GM12864 (cell line): ENCODE measurements at regions not wholly inside any gene's neighbourhood (a gene's known extent, or its start where the extent isn't known, plus 50 kb on each side); places are given as distances from the start of the nearest gene placed in this dataset.

ENCODE experiments used
- DNase-seq: peaks from one replicate; pipeline ENCODE4 v3.0.0-alpha.2; 2011; ENCODE audit warnings: low read depth
- H3K4me3 ChIP-seq: 2 replicates; pipeline ENCODE4 v1.5.1; 2011; ENCODE audit warnings: mild to moderate bottlenecking, low read depth, low read length, control low read depth
- TF ChIP-seq, protein P1 (sequence below): IDR thresholded peaks from 2 replicates; pipeline ENCODE4 v1.5.1; 2011; ENCODE audit warnings: low read depth, mild to moderate bottlenecking, moderate library complexity, low read length, control low read depth, inconsistent platforms; ENCODE audit errors: missing control alignments

DNA sequence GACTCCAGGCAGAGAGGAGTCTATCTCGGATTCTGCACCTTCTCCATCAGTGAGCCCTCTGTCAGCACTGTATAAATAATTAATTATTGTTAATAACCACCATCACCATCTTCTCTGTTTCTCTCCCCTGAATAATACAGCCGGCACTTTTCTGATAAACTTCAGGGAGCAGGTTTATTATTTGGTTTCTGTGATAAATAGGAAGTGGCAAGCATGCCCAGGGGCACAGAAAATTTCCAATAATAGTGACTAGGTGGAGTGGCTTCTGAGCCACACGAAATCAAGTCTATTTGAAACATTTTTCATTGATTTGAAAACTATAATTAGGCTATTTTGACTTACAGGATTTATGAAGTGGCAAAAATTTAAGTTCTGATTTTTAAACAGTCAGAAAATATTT, 186.8 kb upstream of the TMEM229A start:
- no peak overlapping the region for H3K4me3 ChIP-seq
- TF ChIP-seq, protein P1, sequence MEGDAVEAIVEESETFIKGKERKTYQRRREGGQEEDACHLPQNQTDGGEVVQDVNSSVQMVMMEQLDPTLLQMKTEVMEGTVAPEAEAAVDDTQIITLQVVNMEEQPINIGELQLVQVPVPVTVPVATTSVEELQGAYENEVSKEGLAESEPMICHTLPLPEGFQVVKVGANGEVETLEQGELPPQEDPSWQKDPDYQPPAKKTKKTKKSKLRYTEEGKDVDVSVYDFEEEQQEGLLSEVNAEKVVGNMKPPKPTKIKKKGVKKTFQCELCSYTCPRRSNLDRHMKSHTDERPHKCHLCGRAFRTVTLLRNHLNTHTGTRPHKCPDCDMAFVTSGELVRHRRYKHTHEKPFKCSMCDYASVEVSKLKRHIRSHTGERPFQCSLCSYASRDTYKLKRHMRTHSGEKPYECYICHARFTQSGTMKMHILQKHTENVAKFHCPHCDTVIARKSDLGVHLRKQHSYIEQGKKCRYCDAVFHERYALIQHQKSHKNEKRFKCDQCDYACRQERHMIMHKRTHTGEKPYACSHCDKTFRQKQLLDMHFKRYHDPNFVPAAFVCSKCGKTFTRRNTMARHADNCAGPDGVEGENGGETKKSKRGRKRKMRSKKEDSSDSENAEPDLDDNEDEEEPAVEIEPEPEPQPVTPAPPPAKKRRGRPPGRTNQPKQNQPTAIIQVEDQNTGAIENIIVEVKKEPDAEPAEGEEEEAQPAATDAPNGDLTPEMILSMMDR: no peak
- no peak for DNase-seq

GRCh38 chr7:124208642-124209041, 175.8 kb upstream of the TMEM229A start:
- no peak overlapping the region for H3K4me3 ChIP-seq
- TF ChIP-seq, protein P1: no peak

GRCh38 chr7:124208173-124208572, 175.3 kb upstream of the TMEM229A start:
- TF ChIP-seq, protein P1: no peak
- no peak overlapping the region for H3K4me3 ChIP-seq

More at GRCh38 chr7:124208642-124209041, 175.8 kb upstream of the TMEM229A start:
- DNase-seq: no peak

GRCh38 chr7:124205526-124205925, 172.7 kb upstream of the TMEM229A start:
- DNase-seq: no peak
- TF ChIP-seq, protein P1: no peak
- H3K4me3 ChIP-seq: no peak overlapping the region

More at GRCh38 chr7:124208173-124208572, 175.3 kb upstream of the TMEM229A start:
- no peak for DNase-seq

DNA sequence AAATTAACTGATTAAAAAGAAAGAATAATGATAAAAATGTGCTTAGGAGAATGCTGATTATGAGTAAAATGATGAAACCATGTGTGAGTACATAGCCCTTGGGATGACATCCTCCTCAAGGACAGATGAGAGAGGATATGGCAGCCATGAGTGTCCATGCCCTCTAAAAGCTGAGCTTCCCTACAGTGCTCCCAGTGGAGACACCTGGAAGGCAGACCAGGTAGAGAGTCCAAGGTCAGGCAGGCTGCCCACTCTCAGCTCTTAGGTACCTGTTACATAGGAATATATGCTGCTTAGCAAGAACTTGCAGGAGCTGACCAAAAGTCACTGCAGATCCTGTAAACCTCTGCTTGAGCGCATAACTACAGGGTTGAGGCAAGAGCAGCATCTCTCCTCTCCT, 169.7 kb upstream of the TMEM229A start:
- TF ChIP-seq, protein P1: no peak
- no peak for DNase-seq
- H3K4me3 ChIP-seq: no peak overlapping the region

- H3K4me3 ChIP-seq: no peak overlapping the region
- no peak for DNase-seq
- TF ChIP-seq, protein P1: no peak
Measured at GRCh38 chr7:124201768-124202349, 169.0 kb upstream of the TMEM229A start.

DNA sequence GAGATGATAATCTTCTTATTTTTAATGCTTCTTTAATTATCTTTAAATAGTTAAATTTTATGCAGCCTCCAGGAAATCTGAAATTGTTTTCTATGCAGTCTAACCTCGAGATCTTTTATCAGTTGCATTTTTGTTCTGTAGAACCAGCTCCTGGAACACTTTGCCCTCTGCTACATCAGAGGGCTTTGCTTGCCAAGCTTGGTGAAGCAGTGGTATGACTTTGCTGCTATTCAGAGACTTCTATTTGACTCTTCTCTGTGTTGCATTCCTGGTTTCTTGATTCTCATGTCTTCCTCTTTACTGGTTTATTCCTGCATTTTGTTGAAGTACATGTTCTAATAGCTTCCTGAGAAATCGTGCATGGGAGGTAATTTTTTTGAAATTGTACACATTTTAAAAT, 163.7 kb upstream of the TMEM229A start:
- no peak for DNase-seq
- TF ChIP-seq, protein P1: no peak
- H3K4me3 ChIP-seq: no peak overlapping the region
